GM19043 (cell line): ENCODE measurements at regions not wholly inside any gene's neighbourhood (a gene's known extent, or its start where the extent isn't known, plus 50 kb on each side); places are given as distances from the start of the nearest gene placed in this dataset.

Experiments
- ATAC-seq: cut with Tn5 transposase; IDR thresholded peaks from one replicate; pipeline ENCODE4 v1.9.1; 2021; ENCODE audit warnings: low read depth; ENCODE audit not compliant: unreplicated experiment

GRCh38 chr5:63894690-63895089 lies 67.6 kb downstream of the HTR1A start:
- ATAC-seq: no peak

GRCh38 chr5:63878788-63879187 lies 83.5 kb downstream of the HTR1A start:
- ATAC-seq: no peak

GRCh38 chr5:63877961-63878360 lies 84.3 kb downstream of the HTR1A start:
- ATAC-seq: no peak

- ATAC-seq: no peak
Measured at GRCh38 chr5:63860379-63860778, 101.9 kb downstream of the HTR1A start.

GRCh38 chr5:63854076-63854475 lies 108.2 kb downstream of the HTR1A start:
- no peak for ATAC-seq

GRCh38 chr5:63843190-63843589 lies 119.1 kb downstream of the HTR1A start:
- no peak for ATAC-seq

- no peak for ATAC-seq
Measured at GRCh38 chr5:63837437-63837836, 124.8 kb downstream of the HTR1A start.

GRCh38 chr5:63831381-63831780 lies 130.9 kb downstream of the HTR1A start:
- ATAC-seq: no peak

GRCh38 chr5:63825984-63826383 lies 136.3 kb downstream of the HTR1A start:
- ATAC-seq: no peak

- ATAC-seq: no peak
Measured at GRCh38 chr5:63823583-63823982, 138.7 kb downstream of the HTR1A start.

GRCh38 chr5:63822614-63823013 lies 139.6 kb downstream of the HTR1A start:
- ATAC-seq: no peak

GRCh38 chr5:63820577-63820976 lies 141.7 kb downstream of the HTR1A start:
- ATAC-seq: no peak

GRCh38 chr5:63812693-63813092 lies 149.6 kb downstream of the HTR1A start:
- no peak for ATAC-seq

GRCh38 chr5:63811961-63812360 lies 150.3 kb downstream of the HTR1A start:
- no peak for ATAC-seq

GRCh38 chr5:63811286-63811685 lies 151.0 kb downstream of the HTR1A start:
- ATAC-seq: no peak

- ATAC-seq: no peak
Measured at GRCh38 chr5:63805151-63805550, 157.1 kb downstream of the HTR1A start.

- no peak for ATAC-seq
Measured at GRCh38 chr5:63803165-63803564, 159.1 kb downstream of the HTR1A start.

GRCh38 chr5:63794979-63795378 lies 167.3 kb downstream of the HTR1A start:
- ATAC-seq: no peak

- ATAC-seq: no peak
Measured at GRCh38 chr5:63794296-63794695, 167.9 kb downstream of the HTR1A start.

GRCh38 chr5:63774939-63775338 lies 187.3 kb downstream of the HTR1A start:
- ATAC-seq: no peak

- no peak for ATAC-seq
Measured at GRCh38 chr5:63768221-63768620, 194.0 kb downstream of the HTR1A start.

- no peak for ATAC-seq
Measured at GRCh38 chr5:63760965-63761364, 201.3 kb downstream of the HTR1A start.

- no peak for ATAC-seq
Measured at GRCh38 chr5:63743096-63743798, 219.0 kb downstream of the HTR1A start.
